GM12891 (cell line): ENCODE measurements at regions not wholly inside any gene's neighbourhood (a gene's known extent, or its start where the extent isn't known, plus 50 kb on each side); places are given as distances from the start of the nearest gene placed in this dataset.

Source experiments
- POLR2A ChIP-seq: IDR thresholded peaks from 2 replicates; pipeline ENCODE4 v1.6.1; 2011; ENCODE audit warnings: low read depth, low read length, control low read depth
- POLR2AphosphoS5 ChIP-seq: IDR thresholded peaks from 2 replicates; pipeline ENCODE4 v1.6.1; 2011; ENCODE audit warnings: low read depth, low read length, control low read depth
- POU2F2 ChIP-seq: IDR thresholded peaks from 2 replicates; pipeline ENCODE4 v1.6.1; 2011; ENCODE audit warnings: low read depth, mild to moderate bottlenecking, control low read depth, low read length, moderate library complexity
- SPI1 ChIP-seq: IDR thresholded peaks from 2 replicates; pipeline ENCODE4 v1.6.1; 2011; ENCODE audit warnings: low read depth, low read length, control low read depth
- TAF1 ChIP-seq: IDR thresholded peaks from 2 replicates; pipeline ENCODE4 v1.6.1; 2011; ENCODE audit warnings: low read depth, low read length, control low read depth

DNA sequence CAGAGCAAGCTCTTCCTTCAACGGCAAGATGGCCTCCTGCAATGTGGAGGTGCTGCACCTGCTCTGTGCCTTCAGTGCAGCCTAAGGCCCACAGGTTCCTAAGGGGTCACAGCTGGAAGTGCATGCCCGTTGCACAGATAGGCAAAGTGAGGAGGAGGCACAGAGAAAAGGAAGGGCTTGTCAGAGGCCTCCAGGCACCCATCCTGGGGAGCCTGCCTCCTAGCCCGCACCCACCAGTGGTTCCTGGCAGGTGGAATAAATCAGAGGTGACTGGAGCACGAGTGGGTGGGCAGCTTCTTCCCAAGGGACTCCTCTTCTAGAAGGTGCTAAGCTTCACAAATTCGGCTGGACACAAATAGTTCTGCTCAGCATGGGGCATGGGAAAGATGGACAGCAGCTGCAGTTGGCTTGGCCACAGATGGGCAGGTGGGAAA, 52.8 kb upstream of the STXBP1 start:
- TF ChIP-seq POLR2A (no peak), POLR2AphosphoS5 (no peak), TAF1 (no peak), POU2F2 (no peak), SPI1 (no peak)
